ENCODE measurements at regions not wholly inside any gene's neighbourhood (a gene's known extent, or its start where the extent isn't known, plus 50 kb on each side); places are given as distances from the start of the nearest gene placed in this dataset.

DNA sequence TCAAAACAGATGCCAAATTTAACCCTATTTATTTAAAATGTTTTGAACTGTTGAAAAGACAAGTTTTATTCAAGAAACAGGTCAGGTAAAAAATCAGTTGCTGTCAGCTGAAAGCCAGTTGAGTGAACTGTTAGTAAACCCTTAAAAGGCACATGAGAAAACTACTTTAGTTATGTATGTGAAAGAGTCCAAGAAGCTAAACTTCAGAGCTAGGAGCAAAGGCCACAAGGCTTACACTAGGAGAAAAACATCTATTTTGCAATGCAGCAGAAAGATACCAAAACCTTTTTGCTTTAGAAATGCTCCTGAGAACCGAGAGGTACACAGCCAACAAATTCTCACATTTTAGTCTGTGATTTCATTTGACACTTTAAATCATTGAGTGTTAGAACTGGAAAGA, 375.2 kb downstream of the FSCB start:
- DNase-seq, result no peak

DNA sequence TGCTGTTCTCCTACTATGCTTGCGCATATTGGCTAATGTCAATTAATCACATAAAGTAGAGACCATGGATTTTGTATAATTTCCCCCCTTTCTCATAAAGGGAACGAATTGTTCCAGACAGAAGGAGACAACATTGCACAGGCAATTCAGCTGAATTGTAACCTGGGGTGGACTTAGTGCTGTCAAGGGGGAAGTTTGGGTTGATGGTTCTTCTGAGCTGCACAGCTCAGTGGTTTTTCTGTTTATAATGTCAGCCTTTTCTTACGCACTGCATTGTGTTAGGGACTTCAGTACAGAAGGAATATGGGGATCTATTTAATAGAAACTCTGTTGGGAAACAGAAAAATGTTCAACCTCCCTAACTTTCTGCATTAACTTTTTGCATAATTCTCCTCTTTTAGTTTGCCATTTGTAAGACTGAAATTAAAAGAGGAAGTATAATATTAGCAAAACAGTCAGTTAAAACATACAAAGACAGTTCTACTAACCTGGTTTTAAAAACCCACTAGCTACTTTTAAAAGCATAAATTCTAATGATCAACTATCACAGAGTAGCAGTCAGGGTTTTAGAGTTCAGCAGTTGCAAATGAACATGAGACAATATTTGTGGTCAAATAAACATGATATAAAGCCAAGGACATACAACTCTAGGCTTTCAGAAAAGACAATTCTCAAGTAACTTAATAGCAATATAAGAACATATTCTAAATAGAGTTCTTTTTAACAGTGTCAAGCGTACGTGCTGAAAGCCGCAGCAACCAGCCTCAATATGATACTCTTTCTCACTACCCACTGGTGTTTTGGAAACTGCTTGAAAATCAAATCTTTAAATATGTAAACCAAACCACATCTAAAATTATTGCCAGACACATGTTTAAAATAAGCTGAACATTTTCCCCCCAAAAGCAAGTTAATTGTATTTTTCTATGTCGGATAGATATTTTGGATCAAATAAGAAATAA, 393.0 kb downstream of the FSCB start:
- DNase-seq, result no peak

DNA sequence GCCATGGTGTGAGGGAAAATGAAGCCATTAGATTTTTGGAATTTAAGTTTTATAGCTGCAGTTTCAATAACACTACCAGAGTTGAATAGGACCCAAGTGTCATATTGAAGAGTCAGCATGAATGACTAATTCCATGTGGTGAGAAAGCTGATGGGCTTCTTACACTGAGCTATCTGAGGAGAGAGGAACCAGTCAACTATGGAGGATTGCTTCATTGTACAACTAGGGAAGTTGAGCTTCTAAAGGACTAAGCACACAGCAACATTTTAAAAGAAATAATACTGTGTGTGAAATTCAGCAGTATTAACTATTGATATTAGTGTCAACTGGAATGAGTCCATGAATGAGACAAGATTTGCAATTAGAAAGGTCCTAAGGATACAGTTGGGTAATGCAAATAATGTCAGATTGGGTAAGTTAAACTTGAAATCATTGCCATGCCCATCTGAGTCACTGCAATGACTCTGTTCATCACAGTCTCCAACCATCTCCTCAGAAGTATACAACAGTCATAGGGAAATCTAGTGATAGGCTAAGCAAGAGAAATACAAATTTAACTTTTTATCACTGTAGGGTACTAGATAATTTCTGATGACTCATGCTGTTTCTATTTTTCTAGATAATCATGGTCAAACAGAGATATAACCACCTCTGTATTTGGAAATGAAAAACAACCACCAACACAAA, 394.2 kb downstream of the FSCB start:
- DNase-seq, result no peak

DNA sequence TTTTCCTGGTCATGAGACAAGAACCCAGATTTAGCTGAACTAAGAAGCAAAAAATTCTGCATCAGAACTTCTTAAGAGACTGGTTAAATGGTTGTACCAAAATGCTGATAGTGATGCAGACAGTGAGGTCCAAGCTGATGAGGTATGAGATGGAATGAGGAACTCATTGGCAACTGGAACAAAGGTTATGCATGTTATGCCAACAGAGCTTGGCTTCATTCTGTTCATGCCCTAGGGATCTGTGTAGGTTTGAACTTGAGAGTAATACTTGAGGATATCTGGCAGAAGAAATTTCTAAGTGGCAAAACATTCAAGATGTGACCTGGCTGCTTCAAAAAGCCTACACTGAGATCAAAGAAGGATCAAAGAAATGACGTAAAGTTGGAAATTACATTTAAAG, 398.0 kb downstream of the FSCB start:
- DNase-seq, result no peak

DNA sequence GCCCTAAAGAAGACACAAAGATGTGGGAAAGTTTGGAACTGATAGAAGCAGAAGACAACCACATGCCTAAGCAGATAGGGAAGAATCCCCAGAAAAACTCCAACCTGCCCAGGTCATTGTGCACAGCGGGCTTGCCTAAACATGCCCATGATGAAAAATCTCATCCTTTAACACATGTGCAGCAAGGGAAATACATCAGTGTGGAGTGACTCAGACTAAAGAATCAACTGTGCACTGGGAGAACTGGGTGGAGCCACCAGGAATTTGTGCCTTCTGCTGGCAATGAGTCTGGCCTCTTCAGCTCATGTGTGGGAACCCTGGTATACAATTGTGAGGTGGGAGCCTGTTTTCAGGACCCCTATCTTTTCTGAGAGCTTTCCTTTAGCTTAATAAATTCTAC, 398.5 kb downstream of the FSCB start:
- no peak for DNase-seq

DNA sequence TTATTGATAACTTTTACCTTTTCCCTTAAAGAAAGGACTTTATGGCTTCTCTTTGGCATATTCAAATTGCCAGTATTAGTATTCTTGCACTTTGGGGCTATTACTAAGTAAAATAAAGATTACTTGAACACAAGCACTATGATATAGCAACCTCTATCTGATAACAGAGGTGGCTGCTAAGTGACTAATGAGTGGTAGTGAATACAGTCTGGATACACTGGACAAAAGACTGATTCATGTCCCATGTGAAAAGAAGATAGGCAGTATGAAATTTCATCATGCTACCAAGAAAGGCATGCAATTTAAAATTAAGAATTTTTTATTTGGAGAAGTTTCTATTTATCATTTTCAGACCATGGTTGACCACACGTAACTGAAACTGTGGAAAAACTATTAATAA, 399.9 kb downstream of the FSCB start:
- no peak for DNase-seq

DNA sequence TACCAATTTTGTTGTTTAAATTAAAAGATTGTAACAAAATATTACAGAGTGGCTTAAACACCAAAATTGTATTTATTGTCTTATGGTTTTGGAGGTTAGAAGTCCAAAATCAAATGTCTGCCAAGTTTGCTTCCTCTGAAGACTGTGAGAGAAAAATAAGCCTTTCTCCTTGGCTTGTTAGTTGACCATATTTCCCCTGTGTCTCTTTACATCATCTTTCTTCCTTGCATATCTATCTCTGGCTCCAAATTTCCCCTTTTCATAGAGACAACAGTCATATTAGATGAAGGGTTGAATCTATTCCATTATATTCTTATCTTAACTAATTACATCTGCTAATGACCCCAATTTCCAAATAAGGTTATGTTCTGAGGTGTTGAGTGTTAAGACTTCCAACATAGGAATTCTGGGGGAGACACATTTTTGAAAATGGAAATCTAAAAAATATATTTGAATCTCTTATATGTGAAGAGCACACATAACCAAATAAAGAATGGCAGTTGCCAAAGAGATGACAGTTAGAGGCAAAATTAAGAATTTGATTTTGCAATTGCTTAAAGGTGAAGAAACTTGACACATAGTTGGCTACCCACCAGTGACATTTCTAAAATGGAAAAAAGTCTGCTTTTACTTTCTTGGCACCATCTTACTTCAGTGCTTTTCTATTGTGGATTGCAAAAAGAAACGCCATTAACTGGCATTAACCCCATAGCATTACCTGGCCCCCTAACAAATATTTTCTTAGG, 407.2 kb downstream of the FSCB start:
- no peak for DNase-seq

DNA sequence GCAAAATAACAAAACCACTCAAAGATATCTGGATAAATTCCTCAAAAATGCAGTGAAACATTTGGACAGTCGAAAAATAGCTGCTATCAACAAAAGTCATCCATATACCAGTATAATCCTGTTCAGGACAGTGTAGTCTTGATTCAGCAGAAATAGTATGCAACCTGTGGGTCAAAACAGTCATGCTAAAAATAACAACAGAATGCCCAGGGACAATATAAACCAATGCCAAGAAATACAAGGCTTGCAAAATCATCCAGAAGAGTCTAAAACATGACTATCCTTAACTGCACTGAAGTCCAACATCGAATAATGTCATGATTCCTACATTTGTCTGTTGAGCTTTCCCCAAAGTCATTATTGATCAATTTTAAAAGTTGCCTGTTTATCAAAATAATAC, 425.9 kb downstream of the FSCB start:
- DNase-seq, result no peak

DNA sequence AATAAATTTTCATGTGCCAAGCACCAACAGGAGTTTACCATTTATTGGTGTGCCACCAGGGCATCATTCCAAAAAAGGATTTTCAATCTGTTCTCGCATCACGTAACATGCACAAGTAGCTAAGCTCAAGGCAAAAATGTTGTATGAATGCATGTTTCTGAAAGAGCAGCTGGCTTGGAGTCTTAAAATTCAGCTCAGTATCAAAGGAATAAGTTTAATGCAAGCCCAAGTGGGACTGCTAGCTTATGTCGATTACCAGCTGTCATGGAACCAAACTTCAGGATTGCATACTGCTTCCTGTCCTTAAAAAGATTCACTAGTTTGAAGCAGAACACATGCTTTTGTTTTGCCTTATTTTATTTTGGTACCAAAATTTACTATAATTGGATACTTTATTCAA, 437.0 kb downstream of the FSCB start:
- no peak for DNase-seq

DNA sequence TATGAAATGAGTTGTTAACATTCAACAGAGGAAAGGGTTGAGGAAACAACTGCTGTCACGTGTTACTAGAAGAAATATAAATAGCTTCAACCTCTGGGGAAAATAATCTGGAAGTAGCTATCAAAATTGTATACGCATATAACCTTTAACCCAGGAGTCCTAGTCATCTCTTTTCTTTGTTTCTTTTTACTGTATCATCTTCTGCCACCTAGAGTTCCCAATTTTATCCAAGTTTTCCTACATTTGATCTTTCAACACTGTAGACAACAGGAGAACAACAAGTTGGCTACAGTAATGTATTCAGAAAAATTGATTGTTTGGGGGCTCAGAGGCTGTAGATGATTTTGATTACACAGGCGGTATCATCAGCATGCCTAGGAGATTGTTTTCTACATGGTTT, 453.7 kb downstream of the FSCB start:
- DNase-seq, result no peak

DNA sequence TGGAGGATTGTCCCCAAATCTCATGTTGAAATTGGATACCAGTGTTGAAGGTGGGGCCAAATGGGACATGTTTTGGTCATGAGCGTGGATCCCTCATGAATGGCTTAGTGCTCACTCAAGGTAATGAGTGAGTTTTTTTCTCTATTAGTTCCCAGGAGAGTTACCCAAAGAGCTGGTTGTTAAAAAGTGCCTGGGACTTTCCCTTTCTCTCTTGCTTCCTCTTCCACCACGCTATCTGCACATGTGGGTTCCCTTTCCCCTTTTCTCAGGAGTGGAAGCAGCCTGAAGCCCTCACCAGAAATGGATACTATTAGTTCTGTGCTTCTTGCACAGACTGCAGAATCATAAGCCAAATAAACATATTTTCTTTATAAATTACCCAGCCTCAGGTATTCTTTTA, 465.4 kb downstream of the FSCB start:
- no peak for DNase-seq

DNA sequence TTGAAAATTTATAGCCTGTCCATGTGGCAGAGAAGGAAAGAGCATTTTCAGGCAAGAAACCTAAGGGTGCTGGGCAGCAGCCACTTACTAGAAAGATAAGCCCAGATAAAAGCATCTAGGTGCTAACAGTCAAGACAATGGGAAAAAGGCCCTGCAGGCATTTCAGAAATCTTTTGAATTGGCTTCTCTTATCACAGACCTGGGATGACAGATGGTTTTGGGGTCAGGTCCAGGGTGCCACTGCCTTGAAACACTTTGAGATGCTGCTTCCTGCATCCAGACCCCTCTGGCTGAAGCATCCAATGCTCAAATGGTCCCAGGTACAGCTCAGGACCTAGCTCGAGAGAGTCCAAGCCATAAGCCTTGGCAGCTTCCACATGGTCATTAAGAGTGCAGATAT, 466.5 kb downstream of the FSCB start:
- DNase-seq, result no peak

DNA sequence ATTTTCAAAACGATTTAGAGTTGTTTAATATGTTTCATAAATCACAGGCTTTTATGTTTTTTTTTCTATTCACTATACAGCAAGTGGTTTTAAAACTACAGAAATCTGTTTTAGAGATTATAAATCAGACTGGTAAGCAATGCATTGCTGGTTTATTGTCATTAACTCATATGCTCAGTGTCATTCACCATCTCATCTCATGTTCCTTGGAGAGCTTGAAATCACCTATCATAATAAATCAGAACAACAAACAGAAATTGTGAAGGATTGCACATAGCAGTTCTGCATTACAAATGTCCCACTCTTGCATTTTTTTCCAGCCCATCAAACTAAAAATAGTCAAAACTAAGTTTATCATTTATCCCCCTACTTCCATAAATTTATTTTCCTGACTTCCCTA, 470.8 kb downstream of the FSCB start:
- no peak for DNase-seq

DNA sequence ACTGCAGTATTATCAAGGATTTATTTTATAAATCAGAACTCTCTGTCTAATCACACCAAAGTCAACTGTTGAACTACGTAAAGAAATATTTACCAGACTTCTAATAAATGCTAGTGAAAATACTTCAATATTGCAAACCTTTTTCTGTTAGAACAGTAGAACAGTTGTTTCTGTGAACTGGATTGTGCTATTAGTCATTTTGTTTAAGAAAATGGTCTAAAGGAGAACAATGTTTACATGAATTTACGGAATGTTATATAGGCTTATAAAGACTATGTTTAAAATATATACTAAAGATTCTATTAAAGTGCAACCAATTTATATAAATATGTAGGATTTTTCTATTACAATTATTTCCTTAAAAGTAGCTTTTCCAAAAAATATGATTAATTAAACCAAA, 471.4 kb downstream of the FSCB start:
- DNase-seq, result no peak

DNA sequence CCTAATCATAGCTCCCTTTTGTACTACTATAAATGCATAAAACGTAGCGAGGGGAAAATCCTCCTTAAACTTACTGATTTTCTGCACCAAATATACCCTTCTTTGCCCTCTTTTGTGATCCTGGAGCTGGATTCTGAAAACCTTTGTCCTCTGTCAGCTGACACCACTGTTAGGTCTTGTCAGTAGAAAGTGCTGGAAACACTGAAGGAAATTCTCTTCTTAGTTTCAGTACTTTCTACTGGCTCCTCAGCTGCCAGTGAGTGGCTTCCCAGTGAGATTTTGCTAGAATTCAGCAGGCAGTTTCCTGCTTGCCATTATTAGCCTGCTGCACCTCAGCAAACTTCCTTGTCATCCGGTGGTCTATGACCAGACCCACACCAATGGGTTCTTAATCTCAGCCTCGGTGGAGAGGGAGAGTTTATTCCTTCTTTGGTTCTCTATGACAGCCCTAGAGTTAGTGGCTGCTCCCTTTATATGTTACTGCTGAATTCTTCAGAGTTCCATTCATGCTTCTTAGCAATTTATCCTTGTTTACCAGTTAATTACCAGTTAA, 476.2 kb downstream of the FSCB start:
- DNase-seq, result no peak

DNA sequence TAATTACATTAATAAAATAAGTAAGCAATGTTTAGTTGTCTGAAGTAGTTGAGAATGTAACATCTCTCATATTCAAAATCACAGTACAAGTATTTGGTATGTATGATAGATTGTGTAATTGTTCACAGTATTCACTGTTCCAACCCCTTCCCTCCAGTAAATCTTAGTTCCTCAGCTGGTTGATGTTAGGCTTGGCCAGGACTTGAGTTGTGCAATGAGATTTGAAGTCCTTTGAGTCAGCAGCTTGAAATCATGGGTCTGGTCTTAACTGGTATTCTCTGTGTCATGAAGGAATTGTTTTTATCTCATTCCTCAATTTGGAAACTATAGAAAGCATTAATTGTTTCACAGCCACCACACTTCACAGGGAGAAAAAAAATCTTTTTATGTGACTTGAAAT, 477.1 kb downstream of the FSCB start:
- no peak for DNase-seq

DNA sequence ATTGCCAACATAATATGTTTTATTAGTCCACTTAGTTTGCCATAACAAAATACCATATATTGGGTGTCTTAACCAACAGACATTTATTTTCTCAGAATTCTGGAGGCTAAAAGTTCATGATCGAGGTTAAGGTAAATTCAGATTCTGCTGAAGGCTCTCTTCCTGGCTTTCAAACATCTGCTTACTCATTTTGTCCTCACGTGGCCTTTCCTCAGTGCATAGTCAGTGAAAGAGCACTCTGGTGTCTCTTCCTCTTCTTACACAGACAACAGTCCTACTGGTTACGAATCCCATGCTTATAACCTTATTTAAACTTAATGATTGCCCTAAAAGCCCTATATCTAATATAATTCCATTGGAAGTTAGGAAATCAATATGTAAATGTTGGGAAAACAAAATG, 479.7 kb downstream of the FSCB start:
- no peak for DNase-seq

DNA sequence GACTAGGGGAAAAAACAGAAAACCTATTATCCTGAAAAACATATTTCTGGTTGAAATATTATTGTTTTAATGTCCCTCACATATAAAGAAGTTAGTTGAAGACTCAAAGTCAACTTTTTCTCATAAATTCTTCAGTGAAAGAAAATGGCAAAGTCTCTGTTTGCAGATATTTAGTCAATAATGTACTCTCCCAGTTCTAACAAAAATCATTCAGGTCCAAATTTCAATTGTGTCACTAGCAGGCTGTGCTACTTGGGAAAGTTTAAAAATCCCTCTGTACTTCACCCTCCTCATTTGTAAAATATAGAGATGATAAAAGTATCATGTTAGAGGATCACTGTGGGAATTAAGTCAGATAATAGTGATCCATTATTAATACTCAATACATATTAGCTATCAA, 496.5 kb downstream of the FSCB start:
- DNase-seq, result no peak

DNA sequence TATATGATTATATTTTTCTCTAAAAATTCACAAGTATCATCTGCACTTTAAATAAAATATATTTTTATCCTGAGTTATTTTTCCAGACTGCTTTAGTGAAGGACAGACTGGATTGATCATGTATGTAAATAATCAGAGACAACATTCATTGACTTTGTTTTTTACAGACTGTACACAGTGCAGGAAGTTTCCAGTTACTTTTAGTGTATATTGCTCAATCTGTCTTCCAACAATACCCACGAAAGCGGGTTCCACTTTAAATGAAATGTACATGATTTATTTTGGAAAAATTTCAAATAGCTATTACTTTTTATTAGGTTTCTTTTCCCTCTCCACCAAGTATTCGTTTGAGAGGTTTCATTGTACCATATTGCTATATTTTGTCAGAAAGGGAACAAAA, 497.0 kb downstream of the FSCB start:
- no peak for DNase-seq

DNA sequence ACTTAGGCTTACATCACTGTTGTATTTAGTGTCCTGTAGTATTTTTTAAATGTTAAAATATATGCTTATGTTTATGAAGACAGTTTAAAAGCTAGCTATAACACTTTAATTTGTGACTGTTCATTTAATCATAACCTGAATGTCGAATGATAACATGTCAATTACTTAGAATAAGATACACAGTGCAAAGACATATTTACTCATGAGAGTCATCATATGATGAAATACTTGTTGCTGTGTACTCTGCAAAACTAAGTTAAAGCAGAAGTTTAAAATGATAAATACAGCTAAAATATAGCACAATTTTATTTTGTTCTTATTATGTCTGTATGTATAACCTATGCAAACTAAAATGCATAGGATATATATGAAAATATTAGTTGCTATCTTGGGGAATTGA, 497.4 kb downstream of the FSCB start:
- DNase-seq, result no peak

DNA sequence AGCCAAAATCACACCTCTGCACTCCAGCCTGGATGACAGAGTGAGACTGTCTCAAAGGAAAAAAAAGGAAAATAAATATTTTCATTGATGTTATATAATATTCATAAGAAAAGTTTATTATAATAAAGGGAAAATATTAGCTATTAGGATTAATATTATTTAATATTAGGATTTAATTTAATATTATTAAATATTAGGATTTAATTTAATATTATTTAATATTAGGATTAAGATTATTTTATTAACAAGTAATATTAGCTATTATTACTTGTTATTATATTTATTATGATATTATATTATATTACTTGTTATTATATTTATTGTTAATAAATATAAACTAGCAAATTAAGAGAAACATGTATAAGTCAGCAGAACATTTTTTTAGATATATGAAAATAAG, 518.1 kb downstream of the FSCB start:
- DNase-seq, result no peak

DNA sequence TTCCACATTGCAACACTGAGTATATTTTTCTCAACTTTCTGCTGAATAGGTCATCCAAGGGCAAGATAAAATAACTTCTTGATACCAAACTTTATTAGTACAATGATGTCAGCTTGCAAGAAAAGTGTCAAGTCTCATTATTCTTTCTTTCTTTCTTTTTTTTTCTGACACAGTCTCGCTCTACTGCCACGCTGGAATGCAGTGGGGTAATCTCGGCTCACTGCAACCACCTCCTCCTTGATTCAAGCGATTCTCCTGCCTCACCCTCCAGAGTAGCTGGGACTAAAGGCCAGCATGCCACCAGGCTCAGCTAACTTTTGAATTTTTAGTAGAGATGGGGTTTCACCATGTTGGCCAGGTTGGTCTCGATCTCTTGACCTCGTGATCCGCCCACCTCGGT, 523.4 kb downstream of the FSCB start:
- no peak for DNase-seq

DNA sequence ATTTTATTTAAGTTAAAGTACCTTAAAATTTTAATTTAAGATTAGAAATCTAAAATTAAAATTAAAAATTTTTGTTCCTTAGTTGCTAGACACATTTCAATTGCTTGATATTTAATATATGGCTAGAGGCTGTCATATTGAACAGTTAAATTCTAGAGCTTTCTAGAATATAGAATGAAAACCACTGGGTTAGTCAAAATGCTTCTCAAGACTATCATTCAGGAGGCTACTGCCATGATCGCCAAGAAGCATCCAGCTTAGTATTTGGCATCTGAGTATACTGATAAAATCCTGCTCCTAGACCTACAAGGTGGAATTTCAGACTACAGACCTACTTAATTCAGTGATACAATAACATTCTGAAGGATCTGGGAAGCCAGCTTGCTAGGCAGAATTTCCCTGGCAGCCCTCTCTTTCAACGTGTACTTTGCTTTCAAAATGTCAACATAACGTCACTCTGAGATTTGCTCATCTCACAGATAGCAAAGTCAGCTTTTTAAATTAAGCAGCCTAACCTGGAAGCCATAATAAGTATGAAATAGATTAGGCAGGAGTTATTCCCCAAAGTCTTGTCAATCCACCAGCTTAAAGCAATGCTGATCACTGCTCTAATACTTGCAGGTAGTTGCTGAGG, 525.8 kb downstream of the FSCB start:
- no peak for DNase-seq

Data from CD4-positive, alpha-beta T cell treated with Interleukin-12 subunit alpha and Interleukin-12 subunit beta, for 1 hour (primary cell).